ENCODE measurements at regions not wholly inside any gene's neighbourhood (a gene's known extent, or its start where the extent isn't known, plus 50 kb on each side); places are given as distances from the start of the nearest gene placed in this dataset.

DNA sequence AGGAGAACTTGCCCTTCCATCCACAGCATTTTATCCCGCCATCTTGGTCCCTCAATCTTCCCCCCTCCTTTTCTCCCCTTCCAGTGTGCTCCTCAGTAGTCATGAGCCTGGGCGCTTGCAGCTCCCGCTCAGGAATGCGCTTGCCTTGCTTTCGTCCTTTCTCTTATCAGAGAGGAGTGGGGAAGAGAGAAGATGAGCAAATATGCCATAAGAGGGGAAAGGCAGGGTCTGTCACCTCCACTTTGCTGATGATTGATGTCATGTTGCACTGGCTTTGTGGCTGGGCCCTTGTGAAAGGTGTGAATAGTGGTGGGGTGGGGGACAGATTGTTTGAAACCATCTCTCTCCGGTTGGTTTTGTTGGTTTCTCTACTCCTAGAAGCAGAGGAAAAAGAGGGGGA is 569.3 kb downstream of the TNS1 start:
- Histone ChIP-seq H3K27me3 (replicated peaks; ENCODE audit: insufficient read depth) (no peaks in the 10 kb centered on the region), H3K4me3 (no peak overlapping the region)
- intact Hi-C loops (cut with DNase I): loop anchor here (10.0 kb wide), 2 partner anchors 211 to 281 kb away; no protein-coding TSS in a partner anchor

DNA sequence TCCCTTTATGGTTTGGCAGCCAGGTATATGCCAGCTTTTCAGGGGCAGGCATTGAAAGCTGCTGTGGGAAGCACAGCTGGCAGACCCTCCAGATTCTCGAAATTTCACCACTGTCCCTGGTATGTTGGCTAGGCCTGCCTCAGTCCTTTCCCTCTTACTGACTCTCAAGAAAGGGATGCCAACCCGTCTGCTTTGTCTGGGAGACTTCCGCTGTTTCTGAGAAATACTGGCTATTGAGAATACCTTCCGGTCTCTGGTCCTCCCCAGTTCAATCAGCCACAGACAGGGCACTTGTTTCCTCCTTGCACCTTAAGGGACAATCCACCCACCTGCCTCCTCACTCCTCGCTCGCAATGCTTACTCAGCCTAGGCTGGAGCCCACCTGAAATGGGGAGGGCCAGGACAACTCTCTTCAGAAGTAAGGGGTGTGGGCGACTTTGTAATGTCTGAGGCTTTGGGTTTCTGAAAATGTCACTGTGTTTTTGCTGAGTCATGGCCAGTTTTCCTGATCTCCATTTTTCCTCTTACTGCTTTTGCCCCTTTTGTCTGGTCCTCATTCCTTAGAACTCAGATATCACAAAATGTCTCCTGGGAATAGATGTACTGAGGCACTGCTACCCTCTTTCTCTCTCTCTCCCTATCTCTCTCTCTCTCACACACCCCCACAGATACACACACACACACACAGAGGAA is 571.1 kb downstream of the TNS1 start:
- Histone ChIP-seq H3K27me3 (replicated peaks; ENCODE audit: insufficient read depth) (no peaks in the 10 kb centered on the region), H3K9me3 (no peaks in the 10 kb centered on the region), H3K4me1 (replicated peaks) (no peaks in the 10 kb centered on the region), H3K4me3 (no peak overlapping the region), H3K27ac (no peak overlapping the region), H3K36me3 (no peaks in the 10 kb centered on the region)
- no peak for TF ChIP-seq POLR2AphosphoS5 (IDR thresholded peaks at IDR 0.05)
- TF ChIP-seq, protein P1, sequence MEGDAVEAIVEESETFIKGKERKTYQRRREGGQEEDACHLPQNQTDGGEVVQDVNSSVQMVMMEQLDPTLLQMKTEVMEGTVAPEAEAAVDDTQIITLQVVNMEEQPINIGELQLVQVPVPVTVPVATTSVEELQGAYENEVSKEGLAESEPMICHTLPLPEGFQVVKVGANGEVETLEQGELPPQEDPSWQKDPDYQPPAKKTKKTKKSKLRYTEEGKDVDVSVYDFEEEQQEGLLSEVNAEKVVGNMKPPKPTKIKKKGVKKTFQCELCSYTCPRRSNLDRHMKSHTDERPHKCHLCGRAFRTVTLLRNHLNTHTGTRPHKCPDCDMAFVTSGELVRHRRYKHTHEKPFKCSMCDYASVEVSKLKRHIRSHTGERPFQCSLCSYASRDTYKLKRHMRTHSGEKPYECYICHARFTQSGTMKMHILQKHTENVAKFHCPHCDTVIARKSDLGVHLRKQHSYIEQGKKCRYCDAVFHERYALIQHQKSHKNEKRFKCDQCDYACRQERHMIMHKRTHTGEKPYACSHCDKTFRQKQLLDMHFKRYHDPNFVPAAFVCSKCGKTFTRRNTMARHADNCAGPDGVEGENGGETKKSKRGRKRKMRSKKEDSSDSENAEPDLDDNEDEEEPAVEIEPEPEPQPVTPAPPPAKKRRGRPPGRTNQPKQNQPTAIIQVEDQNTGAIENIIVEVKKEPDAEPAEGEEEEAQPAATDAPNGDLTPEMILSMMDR (IDR thresholded peaks at IDR 0.05): no peak
- TF ChIP-seq POLR2A (IDR thresholded peaks at IDR 0.05): no peak
- WGBS: 75% methylated on average over 7 of the region's 7 CpGs
- no peak for DNase-seq (ENCODE audit: low spot score)
- intact Hi-C loops (cut with DNase I): loop anchor here (10.0 kb wide), 2 partner anchors 213 to 283 kb away; no protein-coding TSS in a partner anchor

More for the DNA sequence above, 569.3 kb downstream of the TNS1 start:
- WGBS: 69% methylated on average over 6 of the region's 6 CpGs
- no peaks in the 10 kb centered on the region for H3K9me3 ChIP-seq
- no peaks in the 10 kb centered on the region for H3K4me1 ChIP-seq (replicated peaks)
- TF ChIP-seq POLR2AphosphoS5 (IDR thresholded peaks at IDR 0.05) (peak; percentile 9), POLR2A (IDR thresholded peaks at IDR 0.05) (no peak)
- TF ChIP-seq, protein P1 (IDR thresholded peaks at IDR 0.05): no peak
- peak overlapping the region; percentile 43 to 49 for H3K27ac ChIP-seq
- no peaks in the 10 kb centered on the region for H3K36me3 ChIP-seq
- DNase-seq (ENCODE audit: low spot score): no peak

DNA sequence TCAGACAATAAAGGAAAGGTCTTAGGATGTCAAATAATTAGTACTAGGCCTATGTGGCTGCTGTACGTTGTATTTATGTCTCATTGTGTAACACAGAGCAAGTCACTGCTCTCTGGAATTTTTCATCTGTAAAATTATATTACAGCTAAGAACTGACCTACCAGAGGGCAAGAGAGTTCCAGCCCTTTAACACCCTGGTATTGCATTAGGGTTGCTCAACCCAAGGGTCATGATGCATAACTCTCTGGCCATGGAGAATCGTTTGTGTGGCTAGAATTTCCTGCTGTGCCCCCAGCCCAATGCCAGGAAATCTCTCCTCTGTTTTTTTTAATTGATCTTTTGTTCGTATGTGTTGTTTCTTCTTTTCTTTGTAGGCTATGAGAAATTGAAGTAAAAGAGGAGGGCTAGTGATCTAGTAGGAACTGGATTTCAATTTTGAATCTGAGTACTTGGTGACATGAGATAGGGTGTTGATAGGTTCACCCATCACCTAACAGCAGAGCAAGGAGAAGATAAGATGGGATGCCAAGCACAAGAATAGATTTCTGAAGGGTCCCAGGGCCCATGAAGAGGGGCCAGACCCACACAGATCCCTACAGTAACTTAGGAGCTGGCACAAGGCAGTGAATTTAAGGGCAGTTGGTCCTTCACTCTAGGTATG is 571.2 kb upstream of the TNP1 start:
- Histone ChIP-seq H3K36me3 (no peaks in the 10 kb centered on the region), H3K27ac (no peak overlapping the region), H3K4me1 (replicated peaks) (no peaks in the 10 kb centered on the region), H3K9me3 (no peaks in the 10 kb centered on the region), H3K27me3 (replicated peaks; ENCODE audit: insufficient read depth) (no peaks in the 10 kb centered on the region), H3K4me3 (no peak overlapping the region)
- no peak for DNase-seq (ENCODE audit: low spot score)
- TF ChIP-seq POLR2A (IDR thresholded peaks at IDR 0.05): no peak
- TF ChIP-seq, protein P1 (IDR thresholded peaks at IDR 0.05): no peak
- intact Hi-C loops (cut with DNase I): loop anchor here (10.0 kb wide), 2 partner anchors 214 to 284 kb away; no protein-coding TSS in a partner anchor
- 78% methylated on average over 3 of the region's 3 CpGs for WGBS

DNA sequence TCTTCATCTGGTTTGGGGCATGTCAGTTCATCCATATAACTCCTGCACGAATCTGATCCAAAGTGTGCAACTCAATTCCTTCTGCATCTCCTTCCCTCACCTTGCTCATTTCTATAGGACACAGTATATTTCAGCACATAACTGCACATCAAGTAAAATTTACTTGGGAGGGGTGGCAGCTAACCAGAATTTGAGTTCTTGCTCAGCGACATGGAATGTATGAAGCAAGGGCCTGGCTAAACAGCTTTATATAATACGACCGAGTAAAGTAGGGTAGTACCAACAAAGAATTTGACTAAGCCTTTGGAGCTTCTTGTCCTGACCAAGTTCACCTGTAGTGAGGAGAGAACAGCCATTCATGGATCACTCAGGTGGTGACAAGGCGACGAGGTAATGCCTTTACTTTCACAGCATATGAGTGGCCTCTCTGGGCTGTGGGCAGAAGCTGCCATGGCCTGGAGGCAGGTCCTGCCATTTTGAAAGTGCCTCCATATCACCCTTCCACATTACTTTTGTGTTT is 570.2 kb upstream of the TNP1 start:
- no peak overlapping the region for H3K4me3 ChIP-seq
- intact Hi-C loops (cut with DNase I): loop anchor here (5.0 to 10.0 kb wide), 3 partner anchors 82 to 285 kb away; no protein-coding TSS in a partner anchor
- H3K27ac ChIP-seq: no peak overlapping the region
- no peak for DNase-seq (ENCODE audit: low spot score)
- no peaks in the 10 kb centered on the region for H3K4me1 ChIP-seq (replicated peaks)
- no peaks in the 10 kb centered on the region for H3K36me3 ChIP-seq
- H3K27me3 ChIP-seq (replicated peaks; ENCODE audit: insufficient read depth): no peaks in the 10 kb centered on the region
- 80% methylated on average over 6 of the region's 6 CpGs for WGBS
- no peaks in the 10 kb centered on the region for H3K9me3 ChIP-seq
- TF ChIP-seq POLR2AphosphoS5 (IDR thresholded peaks at IDR 0.05) (no peak), POLR2A (IDR thresholded peaks at IDR 0.05) (no peak)
- TF ChIP-seq, protein P1 (IDR thresholded peaks at IDR 0.05): no peak

Data from prostate gland (tissue), 2 donors.